Uterus (tissue), 2 donors: ENCODE measurements at regions not wholly inside any gene's neighbourhood (a gene's known extent, or its start where the extent isn't known, plus 50 kb on each side); places are given as distances from the start of the nearest gene placed in this dataset.

ENCODE experiments used
- POLR2A ChIP-seq, 2 donors: fragments of 450-650 bp; IDR thresholded peaks; one replicate each; pipeline ENCODE4 v1.6.1; 2016; ENCODE audit warnings: antibody characterized with exemption in 2 of 2, mild to moderate bottlenecking in 1 of 2, moderate library complexity in 1 of 2
- TF ChIP-seq, protein P1 (sequence below), 4 experiments: fragments of 200-600 bp in 2 of 4; fragments of 450-650 bp in 2 of 4; sonication (generic) in 2 of 4; IDR thresholded peaks; one replicate each; pipeline ENCODE4 v1.5.1; 2016 to 2019; ENCODE audit warnings: antibody characterized with exemption in 4 of 4, mild to moderate bottlenecking in 2 of 4, moderate library complexity in 1 of 4

DNA sequence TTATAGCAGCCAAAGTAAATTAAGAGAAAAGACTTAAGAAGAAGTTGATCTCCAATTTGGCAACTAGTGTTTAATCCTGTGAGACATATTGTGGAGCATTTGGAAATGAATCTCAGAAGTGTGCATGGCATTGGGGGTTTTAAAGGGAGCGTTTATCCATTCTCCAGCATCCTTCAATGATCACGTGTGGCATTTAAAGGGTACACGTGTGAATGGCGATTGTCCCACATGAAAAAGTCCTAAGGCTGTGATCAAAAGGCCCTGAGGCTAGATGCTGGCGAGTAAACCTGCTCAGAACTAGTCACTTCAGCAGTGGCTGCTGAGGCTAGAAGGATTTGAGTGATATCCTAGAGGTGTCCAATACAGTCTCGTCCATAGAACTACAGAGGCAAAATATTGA is 315.6 kb upstream of the CDH9 start:
- TF ChIP-seq, protein P1, sequence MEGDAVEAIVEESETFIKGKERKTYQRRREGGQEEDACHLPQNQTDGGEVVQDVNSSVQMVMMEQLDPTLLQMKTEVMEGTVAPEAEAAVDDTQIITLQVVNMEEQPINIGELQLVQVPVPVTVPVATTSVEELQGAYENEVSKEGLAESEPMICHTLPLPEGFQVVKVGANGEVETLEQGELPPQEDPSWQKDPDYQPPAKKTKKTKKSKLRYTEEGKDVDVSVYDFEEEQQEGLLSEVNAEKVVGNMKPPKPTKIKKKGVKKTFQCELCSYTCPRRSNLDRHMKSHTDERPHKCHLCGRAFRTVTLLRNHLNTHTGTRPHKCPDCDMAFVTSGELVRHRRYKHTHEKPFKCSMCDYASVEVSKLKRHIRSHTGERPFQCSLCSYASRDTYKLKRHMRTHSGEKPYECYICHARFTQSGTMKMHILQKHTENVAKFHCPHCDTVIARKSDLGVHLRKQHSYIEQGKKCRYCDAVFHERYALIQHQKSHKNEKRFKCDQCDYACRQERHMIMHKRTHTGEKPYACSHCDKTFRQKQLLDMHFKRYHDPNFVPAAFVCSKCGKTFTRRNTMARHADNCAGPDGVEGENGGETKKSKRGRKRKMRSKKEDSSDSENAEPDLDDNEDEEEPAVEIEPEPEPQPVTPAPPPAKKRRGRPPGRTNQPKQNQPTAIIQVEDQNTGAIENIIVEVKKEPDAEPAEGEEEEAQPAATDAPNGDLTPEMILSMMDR (IDR thresholded peaks at IDR 0.05) = no peak
- no peak for TF ChIP-seq POLR2A (IDR thresholded peaks at IDR 0.05)
